ENCODE measurements at regions not wholly inside any gene's neighbourhood (a gene's known extent, or its start where the extent isn't known, plus 50 kb on each side); places are given as distances from the start of the nearest gene placed in this dataset.

- no peak for DNase-seq (ENCODE audit: low read depth in 2 of 2, low spot score in 1 of 2)
Measured at GRCh38 chr10:78184851-78185692, 151.4 kb downstream of the RPS24 start.

- no peak for DNase-seq (ENCODE audit: low read depth in 2 of 2, low spot score in 1 of 2)
Measured at GRCh38 chr10:78185693-78186055, 152.0 kb downstream of the RPS24 start.

GRCh38 chr10:78186572-78186971, 152.9 kb downstream of the RPS24 start:
- DNase-seq (ENCODE audit: low read depth in 2 of 2, low spot score in 1 of 2) = no peak

- DNase-seq (ENCODE audit: low read depth in 2 of 2, low spot score in 1 of 2) = no peak
Measured at GRCh38 chr10:78187371-78187770, 153.7 kb downstream of the RPS24 start.

- no peak for DNase-seq (ENCODE audit: low read depth in 2 of 2, low spot score in 1 of 2)
Measured at GRCh38 chr10:78188446-78188845, 154.8 kb downstream of the RPS24 start.

DNA sequence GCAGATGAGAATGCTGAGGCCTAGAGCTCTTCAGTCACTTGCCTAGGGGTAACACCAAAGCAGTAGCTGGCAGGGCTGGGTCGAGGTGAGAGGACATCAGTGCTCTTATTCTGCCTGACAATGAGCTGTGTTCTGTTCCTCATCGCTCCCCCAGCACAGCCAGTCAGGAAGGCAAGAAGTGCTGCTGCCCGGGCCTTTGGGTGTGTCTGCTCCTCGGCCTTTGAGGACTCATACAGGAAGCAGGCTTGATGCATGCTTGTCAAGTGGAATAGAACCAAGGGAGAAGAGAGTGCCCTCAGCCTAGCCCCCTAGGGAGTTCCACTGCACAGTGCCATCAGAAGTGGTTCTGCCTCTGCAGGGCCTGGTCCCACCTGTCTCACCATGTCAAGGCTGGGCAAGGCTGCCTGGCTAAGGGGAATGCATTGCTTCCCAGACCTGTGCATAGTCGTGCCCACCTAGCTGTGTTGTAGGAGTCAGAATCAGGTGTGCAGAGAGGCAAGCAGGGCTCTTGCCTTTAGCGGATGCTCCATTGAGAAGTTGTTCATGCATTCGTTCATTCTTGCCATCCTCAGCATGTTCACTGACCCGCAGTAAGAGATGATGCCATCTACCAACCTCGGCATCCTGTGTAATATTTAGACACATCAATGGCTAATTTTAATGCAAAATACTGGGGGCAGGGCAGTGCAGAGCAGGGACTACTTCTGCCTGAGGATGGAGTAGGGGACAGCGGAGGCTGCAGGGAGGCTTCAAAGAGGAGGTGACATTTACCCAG, 156.6 kb downstream of the RPS24 start:
- DNase-seq (ENCODE audit: low read depth in 2 of 2, low spot score in 1 of 2) = no peak

DNA sequence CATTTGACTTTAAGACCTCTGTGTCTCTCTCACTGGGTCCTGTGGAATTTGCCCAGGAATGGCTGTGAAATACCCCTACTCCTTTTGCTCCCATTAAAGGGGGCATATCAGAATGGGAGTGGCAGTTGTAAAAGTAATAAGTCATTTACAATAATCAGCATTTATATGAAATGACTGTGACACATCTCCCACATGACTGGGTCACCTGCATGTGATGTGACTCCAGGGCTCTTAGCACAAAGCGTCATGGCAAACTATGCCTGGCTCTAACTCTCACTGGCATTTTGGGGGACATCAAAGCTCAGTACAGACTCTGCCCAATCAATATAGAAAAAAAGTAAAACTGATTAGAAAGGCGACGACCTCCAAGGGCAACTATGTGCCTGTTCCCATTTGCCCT, 157.6 kb downstream of the RPS24 start:
- no peak for DNase-seq (ENCODE audit: low read depth in 2 of 2, low spot score in 1 of 2)

GRCh38 chr10:78193189-78193588, 159.5 kb downstream of the RPS24 start:
- DNase-seq (ENCODE audit: low read depth in 2 of 2, low spot score in 1 of 2) = no peak

DNA sequence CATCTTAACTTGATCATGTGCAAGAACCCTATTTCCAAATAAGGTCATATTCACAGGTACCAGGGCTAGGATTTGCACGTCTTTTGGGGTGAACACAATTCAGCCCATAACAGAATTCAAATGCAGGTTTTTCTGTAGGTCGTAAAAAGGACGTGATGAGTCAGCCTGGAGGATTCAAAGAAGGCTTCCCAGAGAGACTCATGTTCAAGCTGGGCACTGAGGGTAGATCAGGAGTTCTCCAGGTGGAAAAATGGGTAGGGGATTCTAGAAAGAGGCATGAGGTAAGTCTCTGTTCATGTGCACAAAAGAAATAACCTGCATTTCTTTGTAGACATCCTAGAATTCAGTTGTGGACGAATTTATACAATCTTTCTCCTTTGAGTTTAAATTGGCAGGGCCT, 160.4 kb downstream of the RPS24 start:
- DNase-seq (ENCODE audit: low read depth in 2 of 2, low spot score in 1 of 2) = no peak

DNA sequence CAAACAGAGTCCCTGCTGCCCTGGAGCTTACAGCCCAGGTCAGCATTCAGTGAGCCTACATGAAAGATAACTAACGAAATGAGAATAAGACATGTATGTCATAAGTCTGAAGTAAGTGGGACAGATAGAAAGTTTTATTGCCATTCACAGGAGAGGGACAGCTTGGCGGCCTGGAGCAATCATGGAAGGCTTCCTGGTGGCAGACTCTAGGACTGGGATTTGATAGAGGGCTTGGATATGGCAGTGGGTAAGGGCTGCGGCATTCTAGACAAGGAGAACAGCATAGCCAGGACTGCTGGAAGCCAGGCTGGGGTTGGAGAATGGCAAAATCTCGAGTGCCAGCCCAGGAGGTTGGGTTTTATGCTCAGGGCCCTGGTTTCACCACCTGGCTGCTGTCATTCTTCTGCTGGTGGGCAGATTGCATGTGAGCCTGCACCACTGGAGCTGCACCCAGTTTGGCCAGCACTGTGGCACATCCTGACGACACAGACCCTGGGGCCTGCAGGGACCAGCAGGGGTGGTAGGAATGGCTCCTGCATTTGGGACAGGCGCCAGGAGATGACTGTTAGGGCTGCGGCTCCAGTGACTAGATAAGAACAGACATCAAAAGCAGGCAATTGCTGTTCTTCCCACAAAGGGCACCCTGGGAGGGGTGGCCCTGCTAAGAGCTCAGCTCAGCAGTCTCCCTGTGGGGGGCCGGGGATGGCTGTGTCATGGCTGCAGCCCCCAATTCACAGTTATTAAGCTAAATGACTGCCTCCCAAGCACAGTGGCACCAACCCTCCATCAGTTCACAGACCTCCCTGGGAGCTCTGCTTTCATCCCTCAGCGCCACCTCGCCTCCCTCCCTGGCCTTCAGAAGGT, 161.1 kb downstream of the RPS24 start:
- DNase-seq (ENCODE audit: low read depth in 2 of 2, low spot score in 1 of 2) = no peak

GRCh38 chr10:78196396-78196795, 162.7 kb downstream of the RPS24 start:
- DNase-seq (ENCODE audit: low read depth in 2 of 2, low spot score in 1 of 2) = no peak

DNA sequence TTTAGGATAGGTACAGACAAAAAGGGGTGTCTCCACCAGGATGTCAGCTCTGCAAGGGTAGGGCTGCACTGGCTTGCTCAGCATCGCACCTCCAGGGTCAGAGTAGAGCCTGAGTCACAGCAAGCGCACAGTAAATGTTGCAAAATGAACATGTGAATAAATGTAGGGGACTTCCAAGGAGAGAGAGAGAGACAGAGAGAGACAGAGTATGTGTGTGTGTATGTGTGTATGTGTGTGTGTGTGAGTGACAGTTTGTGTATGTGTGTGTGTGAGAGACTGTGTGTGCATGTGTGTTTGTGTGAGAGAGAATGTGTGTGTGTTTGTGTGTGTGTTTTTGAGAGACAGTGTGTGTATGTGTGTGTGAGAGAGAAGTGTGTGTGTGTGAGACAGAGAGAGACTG, 163.3 kb downstream of the RPS24 start:
- DNase-seq (ENCODE audit: low read depth in 2 of 2, low spot score in 1 of 2) = no peak

DNA sequence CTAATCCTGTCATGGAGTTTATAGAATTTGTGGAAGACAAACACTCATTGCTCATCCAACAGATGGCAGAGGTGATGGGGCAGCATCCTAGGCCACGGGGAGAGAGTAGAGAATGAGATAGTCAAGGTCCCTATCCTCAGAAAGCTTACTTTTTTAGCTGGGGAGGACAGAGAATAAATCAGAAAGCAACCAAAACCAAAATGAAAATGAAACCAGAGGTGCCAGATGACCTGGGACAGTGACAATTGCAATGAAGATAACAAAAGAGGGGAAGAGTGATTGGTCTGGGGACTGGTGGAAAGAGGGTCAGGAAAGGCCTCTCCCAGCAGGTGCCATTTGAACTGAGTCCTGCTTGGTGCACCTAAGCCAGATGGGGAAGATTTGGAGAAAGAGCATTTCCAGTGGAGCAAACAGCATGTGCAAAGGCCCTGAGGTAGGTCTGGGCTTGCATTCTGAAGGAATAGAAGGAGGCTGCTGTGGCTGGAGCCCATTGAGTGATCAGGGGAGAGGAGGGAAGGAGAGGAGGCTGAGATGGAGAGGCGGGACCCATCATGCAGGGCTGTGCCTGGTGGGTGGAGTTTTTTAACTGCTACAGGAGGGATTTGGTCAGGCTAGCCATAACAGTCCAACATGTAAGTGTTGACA, 164.1 kb downstream of the RPS24 start:
- DNase-seq (ENCODE audit: low read depth in 2 of 2, low spot score in 1 of 2) = no peak

DNA sequence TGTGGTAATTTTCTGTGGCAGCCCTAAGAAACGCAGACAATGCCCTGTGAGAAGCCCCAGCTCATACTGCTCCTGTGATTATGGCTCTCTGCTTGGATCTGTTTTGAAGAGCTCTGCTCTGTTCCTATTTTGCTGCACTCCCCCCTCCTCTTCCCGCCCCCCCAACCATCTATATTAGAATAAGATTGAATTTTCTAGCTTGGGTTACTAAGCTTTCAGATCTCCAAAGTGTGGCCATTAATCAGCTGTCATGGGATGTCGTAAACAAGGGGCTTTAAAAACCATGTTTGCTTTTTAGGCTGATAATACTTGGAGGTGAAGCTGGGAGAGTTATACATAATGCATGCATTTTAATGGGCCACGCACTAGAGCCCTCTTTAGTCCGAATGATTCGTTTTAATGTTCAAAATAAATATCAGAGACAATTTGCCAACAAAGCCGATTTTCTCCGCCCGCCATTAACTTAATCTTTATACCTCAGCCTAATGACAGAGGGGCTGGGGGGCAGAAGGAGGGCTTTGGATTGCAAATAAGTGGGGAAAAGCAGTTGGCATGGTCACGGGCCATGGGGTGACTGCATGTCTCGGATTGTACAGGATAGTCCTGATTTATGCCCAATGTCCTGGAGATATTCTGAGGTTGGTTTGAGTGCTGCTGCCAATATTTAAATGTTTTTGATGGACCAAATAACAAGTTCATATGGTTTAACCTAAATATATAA, 165.5 kb downstream of the RPS24 start:
- DNase-seq (ENCODE audit: low read depth in 2 of 2, low spot score in 1 of 2) = no peak

- no peak for DNase-seq (ENCODE audit: low read depth in 2 of 2, low spot score in 1 of 2)
Measured at GRCh38 chr10:78199759-78200158, 166.1 kb downstream of the RPS24 start.

DNA sequence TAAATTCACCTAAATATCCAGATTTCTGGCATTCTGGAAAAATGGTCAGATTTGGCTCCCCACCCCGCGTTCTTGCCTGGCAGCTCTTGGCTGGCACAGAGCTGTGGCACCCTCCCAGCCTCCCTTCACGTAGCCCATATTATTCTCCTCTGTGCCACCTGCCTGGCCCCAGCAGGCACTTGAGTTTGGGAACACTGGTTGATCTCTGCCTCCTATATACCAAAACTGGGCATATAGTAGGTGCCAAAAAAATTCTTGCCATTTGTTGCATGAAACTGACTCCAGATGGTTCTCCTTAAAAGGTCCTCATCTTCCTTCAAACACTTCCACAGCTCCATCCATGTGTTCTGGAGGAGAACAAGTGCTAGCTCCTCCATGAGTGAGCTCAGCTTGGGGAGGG, 167.0 kb downstream of the RPS24 start:
- no peak for DNase-seq (ENCODE audit: low read depth in 2 of 2, low spot score in 1 of 2)

DNA sequence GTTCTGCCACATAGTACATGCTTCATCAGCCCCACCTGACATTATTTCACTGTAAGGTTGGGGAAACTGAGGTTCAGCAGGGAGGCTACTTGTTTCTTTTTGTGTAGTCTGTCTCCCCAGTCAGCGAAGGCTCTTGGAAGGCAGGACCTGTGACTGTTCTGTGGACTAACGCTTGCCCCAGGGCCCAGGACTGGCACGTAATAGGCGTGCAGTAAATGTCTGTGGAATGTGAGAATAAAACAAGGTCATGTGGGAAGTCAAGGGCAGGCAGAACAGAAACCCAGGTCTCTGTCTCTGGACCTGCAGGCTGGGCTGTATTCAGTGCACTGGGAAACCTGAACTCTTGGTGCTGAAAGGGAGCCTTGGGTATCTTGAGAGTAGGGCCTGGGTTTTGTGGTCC, 168.7 kb downstream of the RPS24 start:
- no peak for DNase-seq (ENCODE audit: low read depth in 2 of 2, low spot score in 1 of 2)

DNA sequence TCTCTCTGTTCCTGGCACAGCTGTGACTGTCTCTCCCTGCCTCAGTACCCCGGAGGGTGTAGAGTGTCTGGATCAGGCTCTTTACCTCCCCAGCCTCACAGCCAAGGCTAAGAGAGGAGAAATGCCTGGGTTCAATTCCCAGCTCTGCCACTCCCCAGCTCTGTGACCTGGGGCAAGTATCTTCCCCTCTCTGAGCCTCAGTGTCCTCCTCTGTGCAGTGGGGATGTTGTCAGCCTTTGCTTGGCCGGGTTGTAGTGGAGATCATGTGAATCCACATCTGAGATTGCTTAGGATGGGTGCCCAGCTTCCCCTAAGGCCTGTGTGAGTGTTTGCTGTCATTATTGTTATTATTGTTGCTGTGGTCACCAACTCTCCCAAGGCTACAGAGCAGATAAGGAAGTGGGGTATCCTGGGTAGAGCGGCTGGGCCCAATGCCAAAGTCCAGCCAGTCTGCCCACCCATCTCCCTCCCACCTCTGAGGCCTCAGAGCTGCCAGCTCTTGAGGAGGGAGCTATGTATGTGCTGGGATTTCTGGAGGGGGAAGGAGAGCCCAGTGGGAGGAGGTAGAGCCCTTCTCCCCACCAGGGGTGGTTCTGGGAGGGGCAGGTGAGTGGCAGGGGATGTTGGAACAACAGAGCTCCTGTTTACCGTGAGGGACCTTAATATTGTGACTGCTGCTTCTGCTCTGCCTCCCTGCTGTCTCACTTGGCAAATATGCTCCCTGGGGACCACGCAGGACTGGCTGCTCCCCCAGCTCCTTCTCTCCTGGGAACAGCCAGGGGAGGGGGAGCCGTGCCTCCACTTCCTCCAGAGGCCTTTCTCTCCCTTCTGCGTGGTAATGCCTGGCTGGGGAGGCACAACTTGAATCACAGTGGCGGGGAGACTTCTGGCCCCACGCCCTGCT, 170.5 kb downstream of the RPS24 start:
- DNase-seq (ENCODE audit: low read depth in 2 of 2, low spot score in 1 of 2) = no peak

GRCh38 chr10:78205457-78206016, 171.9 kb downstream of the RPS24 start:
- no peak for DNase-seq (ENCODE audit: low read depth in 2 of 2, low spot score in 1 of 2)
